H1 (cell line): ENCODE measurements at regions not wholly inside any gene's neighbourhood (a gene's known extent, or its start where the extent isn't known, plus 50 kb on each side); places are given as distances from the start of the nearest gene placed in this dataset.
"Not testable (repeated sequence)": the region's sequence is repeated elsewhere in the genome, so short reads cannot be mapped to it uniquely, and the experiment has no call there.

Source experiments
- CTCF ChIA-PET: fragments of 300-600 bp; sonication (Branson Sonifier 250); formaldehyde crosslinking; loops from one replicate; lab custom pipeline; 2021; ENCODE audit not compliant: partially characterized antibody; lab: Charles Lee
- POLR2A ChIA-PET: fragments of 300-600 bp; sonication (Branson Sonifier 250); formaldehyde crosslinking; loops from one replicate; lab custom pipeline; 2021; ENCODE audit warnings: inconsistent platforms; ENCODE audit not compliant: partially characterized antibody; lab: Charles Lee
- DNase-seq, 2 experiments: peaks; one replicate each; pipeline versions ENCODE4 v3.0.0 to v3.0.0-alpha.2; 2010 to 2022; ENCODE audit warnings: low spot score in 2 of 2, low read depth in 1 of 2, mixed read lengths in 1 of 2
- FAIRE-seq: peaks from 2 replicates; lab custom pipeline; 2011; peaks lifted over from hg19 to GRCh38; lab: Jason Lieb, UNC
- H2AFZ ChIP-seq: 2 replicates; pipeline ENCODE4 v1.8.1; 2012; ENCODE audit warnings: low read length, inconsistent platforms
- H2AK5ac ChIP-seq: 2 replicates; pipeline ENCODE4 v1.6.1; 2013; ENCODE audit warnings: low read depth, low read length
- H2BK120ac ChIP-seq: replicated peaks from 2 replicates; pipeline ENCODE3; 2013; ENCODE audit warnings: low read depth, low read length, inconsistent platforms
- H2BK12ac ChIP-seq: 2 replicates; pipeline ENCODE4 v1.6.1; 2013; ENCODE audit warnings: low read depth, low read length
- H2BK15ac ChIP-seq: 2 replicates; pipeline ENCODE4 v1.6.1; 2013; ENCODE audit warnings: low read length
- H2BK20ac ChIP-seq: 2 replicates; pipeline ENCODE4 v1.6.1; 2013; ENCODE audit warnings: low read length
- H2BK5ac ChIP-seq: 2 replicates; pipeline ENCODE4 v1.6.1; 2013; ENCODE audit warnings: low read depth, low read length
- H3K14ac ChIP-seq: 2 replicates; pipeline ENCODE4 v1.6.1; 2013; ENCODE audit warnings: inconsistent platforms; ENCODE audit not compliant: insufficient read length
- H3K18ac ChIP-seq: 2 replicates; pipeline ENCODE4 v1.6.1; 2013; ENCODE audit warnings: low read length; ENCODE audit errors: extremely low read depth
- H3K23ac ChIP-seq: 2 replicates; pipeline ENCODE4 v1.6.1; 2013; ENCODE audit warnings: inconsistent platforms; ENCODE audit not compliant: insufficient read length
- H3K23me2 ChIP-seq: 2 replicates; pipeline ENCODE4 v1.6.1; 2013; ENCODE audit warnings: low read depth, low read length
- H3K27ac ChIP-seq: 2 replicates; pipeline ENCODE4 v1.6.1; 2011; ENCODE audit warnings: low read depth, low read length, inconsistent platforms
- H3K27me3 ChIP-seq, 4 experiments: replicated peaks in 1 of 4; 1 replicate in 1 of 4; 2 replicates in 3 of 4; pipeline versions ENCODE4 v1.6.1 to v1.8.1; 2011 to 2013; ENCODE audit warnings: low read length in 3 of 4, mild to moderate bottlenecking in 3 of 4, inconsistent platforms in 2 of 4, mixed read lengths in 2 of 4, moderate library complexity in 1 of 4; ENCODE audit not compliant: control insufficient read depth in 3 of 4, insufficient read depth in 3 of 4; ENCODE audit errors: extremely low read depth in 1 of 4
- H3K36me3 ChIP-seq, 4 experiments: 2 replicates each; pipeline versions ENCODE4 v1.6.1 to v1.8.1; 2011 to 2013; ENCODE audit warnings: mild to moderate bottlenecking in 4 of 4, low read length in 3 of 4, moderate library complexity in 2 of 4, control low read depth in 1 of 4, inconsistent platforms in 1 of 4; ENCODE audit not compliant: insufficient read depth in 4 of 4, control insufficient read depth in 2 of 4
- H3K4ac ChIP-seq: replicated peaks from 2 replicates; pipeline ENCODE3; 2013; ENCODE audit warnings: low read length, low read depth, mixed read lengths, inconsistent platforms; ENCODE audit not compliant: insufficient read length
- H3K4me1 ChIP-seq, 4 experiments: replicated peaks in 1 of 4; 1 replicate in 1 of 4; 2 replicates in 3 of 4; pipeline versions ENCODE4 v1.6.1 to v1.8.1; 2011 to 2013; ENCODE audit warnings: low read length in 3 of 4, inconsistent platforms in 2 of 4, mixed read lengths in 1 of 4; ENCODE audit not compliant: insufficient read depth in 4 of 4, control insufficient read depth in 3 of 4
- H3K4me2 ChIP-seq, 2 experiments: 2 replicates each; pipeline versions ENCODE4 v1.6.1 to v1.8.1; 2011 to 2013; ENCODE audit warnings: low read depth in 2 of 2, low read length in 2 of 2, control low read depth in 1 of 2, inconsistent platforms in 1 of 2, mild to moderate bottlenecking in 1 of 2; ENCODE audit not compliant: insufficient read depth in 1 of 2
- H3K4me3 ChIP-seq, 4 experiments: fragments of 200-600, 300-600 bp in 1 of 4; sonication (generic), shearing (Covaris generic), sonication (Bioruptor Twin) in 1 of 4; 2 replicates each; pipeline versions ENCODE4 v1.5.1 to v1.8.1; 2011 to 2016; ENCODE audit warnings: low read length in 4 of 4, low read depth in 3 of 4, control low read depth in 2 of 4, inconsistent platforms in 2 of 4, mild to moderate bottlenecking in 2 of 4, mixed read lengths in 1 of 4, moderate library complexity in 1 of 4; ENCODE audit not compliant: insufficient read depth in 2 of 4; ENCODE audit errors: extremely low read depth in 1 of 4
- H3K56ac ChIP-seq: replicated peaks from 2 replicates; pipeline ENCODE3; 2013; ENCODE audit warnings: low read depth, mild to moderate bottlenecking, mixed read lengths, low read length, inconsistent platforms; ENCODE audit not compliant: insufficient read length
- H3K79me1 ChIP-seq: 2 replicates; pipeline ENCODE4 v1.6.1; 2013; ENCODE audit warnings: low read depth, low read length, control low read depth
- H3K79me2 ChIP-seq, 2 experiments: 2 replicates each; pipeline versions ENCODE4 v1.6.1 to v1.8.1; 2012 to 2013; ENCODE audit warnings: low read length in 2 of 2, mild to moderate bottlenecking in 2 of 2, inconsistent platforms in 1 of 2; ENCODE audit not compliant: insufficient read depth in 2 of 2, control insufficient read depth in 1 of 2
- H3K9ac ChIP-seq, 4 experiments: replicated peaks in 1 of 4; 1 replicate in 1 of 4; 2 replicates in 3 of 4; pipeline versions ENCODE4 v1.6.1 to v1.8.1; 2011 to 2013; ENCODE audit warnings: low read depth in 3 of 4, low read length in 3 of 4, control low read depth in 2 of 4, mild to moderate bottlenecking in 2 of 4, moderate library complexity in 2 of 4, inconsistent platforms in 1 of 4; ENCODE audit errors: extremely low read depth in 1 of 4
- H3K9me3 ChIP-seq, 2 experiments: 2 replicates each; pipeline versions ENCODE4 v1.6.1 to v1.8.1; 2012 to 2013; ENCODE audit warnings: mild to moderate bottlenecking in 2 of 2, moderate library complexity in 2 of 2, control low read depth in 1 of 2, inconsistent platforms in 1 of 2, low read depth in 1 of 2, low read length in 1 of 2, mixed read lengths in 1 of 2; ENCODE audit not compliant: insufficient read depth in 2 of 2
- H4K20me1 ChIP-seq, 2 experiments: replicated peaks in 1 of 2; 2 replicates each; pipeline versions ENCODE3 to v1.8.1; 2011 to 2013; ENCODE audit warnings: inconsistent platforms in 2 of 2, low read length in 2 of 2, mild to moderate bottlenecking in 1 of 2; ENCODE audit not compliant: insufficient read depth in 2 of 2, control insufficient read depth in 1 of 2
- H4K5ac ChIP-seq: 2 replicates; pipeline ENCODE4 v1.6.1; 2013; ENCODE audit warnings: low read length, low read depth, mixed read lengths, inconsistent platforms; ENCODE audit not compliant: insufficient read length
- H4K8ac ChIP-seq: 2 replicates; pipeline ENCODE4 v1.8.0; 2013; ENCODE audit warnings: mild to moderate bottlenecking, moderate library complexity, low read length, inconsistent platforms; ENCODE audit not compliant: insufficient read depth; ENCODE audit errors: extremely low read depth
- H4K91ac ChIP-seq: replicated peaks from 2 replicates; pipeline ENCODE3; 2013; ENCODE audit warnings: low read length, mixed read lengths, inconsistent platforms; ENCODE audit not compliant: insufficient read length
- CTBP2 ChIP-seq: IDR thresholded peaks from 2 replicates; pipeline ENCODE4 v1.7.0; 2011; ENCODE audit warnings: borderline replicate concordance, mild to moderate bottlenecking, moderate library complexity, mixed read lengths, low read length; ENCODE audit not compliant: insufficient read depth, insufficient read length
- POLR2AphosphoS5 ChIP-seq: IDR thresholded peaks from 2 replicates; pipeline ENCODE4 v1.6.1; 2011; ENCODE audit warnings: low read depth, low read length
- TAF7 ChIP-seq: optimal IDR thresholded peaks from 2 replicates; pipeline ENCODE3; 2011; ENCODE audit warnings: low read depth, mild to moderate bottlenecking, inconsistent platforms, low read length, moderate library complexity, borderline replicate concordance
- ZNF274 ChIP-seq: IDR thresholded peaks from 2 replicates; pipeline ENCODE4 v1.7.0; 2012; ENCODE audit warnings: low read length, borderline replicate concordance; ENCODE audit errors: extremely low read depth
- WGBS, 2 experiments: shearing (Covaris generic) in 1 of 2; methylation state at CpG; one replicate each; pipeline versions ENCODE4 v1.1.6 to v1.1.7; 2013 to 2015; ENCODE audit warnings: low lambda C conversion rate in 2 of 2, mixed read lengths in 2 of 2, inconsistent platforms in 1 of 2, low coverage in 1 of 2, missing lambda C conversion rate in 1 of 2; ENCODE audit not compliant: insufficient replicate concordance in 2 of 2, insufficient coverage in 1 of 2, insufficient read length in 1 of 2; ENCODE audit errors: extremely low coverage in 1 of 2, missing lambda C conversion rate in 1 of 2; 5-methylcytosine and 5-hydroxymethylcytosine counted together
- TF ChIP-seq, protein P1 (sequence below), 3 experiments: IDR thresholded peaks; 1 replicate in 2 of 3; 2 replicates in 1 of 3; pipeline versions ENCODE4 v1.5.1 to v1.6.1; 2011; ENCODE audit warnings: low read length in 3 of 3, mild to moderate bottlenecking in 3 of 3, inconsistent platforms in 2 of 3, low read depth in 1 of 3, moderate library complexity in 1 of 3; ENCODE audit not compliant: insufficient read depth in 1 of 3; ENCODE audit errors: control extremely low read depth in 1 of 3
- TF ChIP-seq, protein P2 (sequence below): IDR thresholded peaks from 2 replicates; pipeline ENCODE4 v1.6.1; 2012; ENCODE audit warnings: inconsistent platforms

DNA sequence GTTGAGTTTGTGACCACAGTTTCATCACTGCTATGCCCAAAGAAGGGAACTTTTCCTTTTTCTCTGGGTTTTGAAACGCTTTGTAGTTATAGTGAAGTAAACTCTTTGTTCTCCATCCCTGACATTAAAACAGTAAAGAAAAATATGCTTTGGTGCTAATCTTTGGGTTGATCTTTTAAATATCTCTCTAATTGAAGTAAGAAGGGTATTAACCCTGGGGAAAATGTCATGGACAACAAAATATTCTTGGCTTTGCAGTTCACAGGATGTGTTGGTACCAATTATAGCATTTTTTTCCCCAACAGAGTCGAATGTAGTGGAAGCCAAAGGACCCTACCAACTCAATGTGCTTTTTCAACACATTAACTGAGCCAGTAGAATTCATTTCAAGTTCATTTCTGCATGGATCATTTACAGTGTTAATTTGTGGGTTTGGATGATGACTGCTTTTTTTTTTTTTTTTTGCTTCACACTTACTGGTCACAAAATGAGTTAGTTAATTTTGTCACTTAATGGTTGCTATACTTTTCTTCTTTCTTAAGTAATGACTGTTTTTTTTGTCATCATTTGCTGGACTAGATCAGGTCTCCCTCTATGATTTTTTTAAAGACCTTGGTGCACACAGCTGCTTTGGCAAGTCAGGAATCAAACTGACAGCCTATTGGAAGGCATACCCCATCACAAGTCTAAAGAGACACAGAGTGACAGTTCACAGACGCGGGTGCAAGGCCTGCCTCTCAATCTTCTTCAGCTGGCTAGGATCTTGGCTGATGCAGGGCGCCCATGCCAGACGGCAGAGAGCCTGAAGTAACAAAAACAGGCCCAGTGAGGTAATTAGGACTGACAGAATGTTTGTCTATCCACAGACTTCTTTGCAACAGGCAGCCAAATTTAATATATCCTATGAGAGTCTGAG lies 98.8 kb upstream of the MMADHC start (continued):
- TF ChIP-seq, protein P1, sequence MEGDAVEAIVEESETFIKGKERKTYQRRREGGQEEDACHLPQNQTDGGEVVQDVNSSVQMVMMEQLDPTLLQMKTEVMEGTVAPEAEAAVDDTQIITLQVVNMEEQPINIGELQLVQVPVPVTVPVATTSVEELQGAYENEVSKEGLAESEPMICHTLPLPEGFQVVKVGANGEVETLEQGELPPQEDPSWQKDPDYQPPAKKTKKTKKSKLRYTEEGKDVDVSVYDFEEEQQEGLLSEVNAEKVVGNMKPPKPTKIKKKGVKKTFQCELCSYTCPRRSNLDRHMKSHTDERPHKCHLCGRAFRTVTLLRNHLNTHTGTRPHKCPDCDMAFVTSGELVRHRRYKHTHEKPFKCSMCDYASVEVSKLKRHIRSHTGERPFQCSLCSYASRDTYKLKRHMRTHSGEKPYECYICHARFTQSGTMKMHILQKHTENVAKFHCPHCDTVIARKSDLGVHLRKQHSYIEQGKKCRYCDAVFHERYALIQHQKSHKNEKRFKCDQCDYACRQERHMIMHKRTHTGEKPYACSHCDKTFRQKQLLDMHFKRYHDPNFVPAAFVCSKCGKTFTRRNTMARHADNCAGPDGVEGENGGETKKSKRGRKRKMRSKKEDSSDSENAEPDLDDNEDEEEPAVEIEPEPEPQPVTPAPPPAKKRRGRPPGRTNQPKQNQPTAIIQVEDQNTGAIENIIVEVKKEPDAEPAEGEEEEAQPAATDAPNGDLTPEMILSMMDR (IDR thresholded peaks at IDR 0.05; ENCODE audit: control extremely low read depth in 1 of 3, insufficient read depth in 1 of 3, low read depth in 1 of 3, low read length in 3 of 3), result no peak
- TF ChIP-seq ZNF274 (no peak), TAF7 (no peak), POLR2AphosphoS5 (no peak), CTBP2 (no peak)
- TF ChIP-seq, protein P2, sequence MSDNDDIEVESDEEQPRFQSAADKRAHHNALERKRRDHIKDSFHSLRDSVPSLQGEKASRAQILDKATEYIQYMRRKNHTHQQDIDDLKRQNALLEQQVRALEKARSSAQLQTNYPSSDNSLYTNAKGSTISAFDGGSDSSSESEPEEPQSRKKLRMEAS, result no peak
- TF ChIP-seq, all 59 proteins: peak for 0

DNA sequence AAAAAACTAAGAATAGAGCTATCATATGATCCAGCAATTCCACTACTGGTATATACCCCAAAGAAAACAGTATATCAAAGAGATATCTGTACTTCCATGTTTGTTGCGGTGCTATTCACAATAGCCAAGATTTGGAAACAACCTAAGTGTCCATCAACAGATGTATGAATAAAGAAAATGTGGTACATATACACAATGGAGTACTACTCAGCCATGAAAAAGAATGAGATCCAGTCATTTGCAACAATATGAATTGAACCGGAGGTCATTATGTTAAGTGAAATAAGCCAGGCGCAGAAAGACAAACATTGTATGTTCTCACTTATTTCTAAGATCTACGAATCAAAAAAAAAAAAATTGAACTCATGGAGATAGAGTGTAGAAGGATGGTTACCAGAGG lies 97.8 kb upstream of the MMADHC start:
- CTCF ChIA-PET, H3K27me3 ChIP-seq, H4K8ac ChIP-seq, H3K4me3 ChIP-seq, POLR2A ChIA-PET, H4K5ac ChIP-seq, H3K23ac ChIP-seq, H2AK5ac ChIP-seq, H2BK20ac ChIP-seq, H2BK12ac ChIP-seq, DNase-seq, H3K9me3 ChIP-seq, H4K91ac ChIP-seq, H3K9ac ChIP-seq, H2BK15ac ChIP-seq, H3K79me2 ChIP-seq, H3K79me1 ChIP-seq, H3K4me1 ChIP-seq, H3K4me2 ChIP-seq, H3K14ac ChIP-seq, H3K56ac ChIP-seq, FAIRE-seq, H3K36me3 ChIP-seq, H2BK120ac ChIP-seq, H3K18ac ChIP-seq, H3K23me2 ChIP-seq, H3K4ac ChIP-seq, H3K27ac ChIP-seq, H2BK5ac ChIP-seq, H4K20me1 ChIP-seq, H2AFZ ChIP-seq: not testable (repeated sequence)
- 83% methylated on average over 4 of the region's 4 CpGs; no CpG with 5 or more reads in 1 of the 2 experiments for WGBS, 2 experiments
